Astrocyte (in vitro differentiated cells and primary cell): ENCODE measurements at regions not wholly inside any gene's neighbourhood (a gene's known extent, or its start where the extent isn't known, plus 50 kb on each side); places are given as distances from the start of the nearest gene placed in this dataset.

Experiments
- EZH2 ChIP-seq: IDR thresholded peaks from 2 replicates; pipeline ENCODE4 v1.6.1; 2012; ENCODE audit warnings: mild to moderate bottlenecking, low read length, inconsistent platforms; ENCODE audit not compliant: insufficient read depth
- TF ChIP-seq, protein P1 (sequence below): IDR thresholded peaks from 2 replicates; pipeline ENCODE4 v1.5.1; 2011; ENCODE audit warnings: low read depth, mild to moderate bottlenecking, inconsistent platforms, low read length, moderate library complexity; ENCODE audit not compliant: insufficient read depth

DNA sequence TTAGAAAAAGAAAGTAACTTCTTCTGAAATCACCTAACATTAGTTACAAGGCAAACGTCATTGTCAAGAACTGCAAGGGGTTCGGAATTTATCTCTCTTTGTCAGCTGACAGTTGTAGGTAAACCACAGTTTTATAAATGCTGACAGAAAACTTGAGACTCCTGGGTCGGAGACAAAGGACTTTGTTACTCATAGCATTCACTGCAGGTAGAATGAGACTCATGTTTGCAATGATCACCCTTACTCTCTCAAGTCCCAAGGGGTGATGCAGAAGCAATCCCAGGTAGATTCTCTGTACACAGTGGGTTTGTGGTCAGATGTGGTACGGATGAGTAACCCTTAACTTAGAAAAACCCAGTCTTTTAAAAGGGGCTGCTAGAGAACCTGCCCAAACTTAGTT is 757.8 kb downstream of the TRIB2 start:
- TF ChIP-seq, protein P1, sequence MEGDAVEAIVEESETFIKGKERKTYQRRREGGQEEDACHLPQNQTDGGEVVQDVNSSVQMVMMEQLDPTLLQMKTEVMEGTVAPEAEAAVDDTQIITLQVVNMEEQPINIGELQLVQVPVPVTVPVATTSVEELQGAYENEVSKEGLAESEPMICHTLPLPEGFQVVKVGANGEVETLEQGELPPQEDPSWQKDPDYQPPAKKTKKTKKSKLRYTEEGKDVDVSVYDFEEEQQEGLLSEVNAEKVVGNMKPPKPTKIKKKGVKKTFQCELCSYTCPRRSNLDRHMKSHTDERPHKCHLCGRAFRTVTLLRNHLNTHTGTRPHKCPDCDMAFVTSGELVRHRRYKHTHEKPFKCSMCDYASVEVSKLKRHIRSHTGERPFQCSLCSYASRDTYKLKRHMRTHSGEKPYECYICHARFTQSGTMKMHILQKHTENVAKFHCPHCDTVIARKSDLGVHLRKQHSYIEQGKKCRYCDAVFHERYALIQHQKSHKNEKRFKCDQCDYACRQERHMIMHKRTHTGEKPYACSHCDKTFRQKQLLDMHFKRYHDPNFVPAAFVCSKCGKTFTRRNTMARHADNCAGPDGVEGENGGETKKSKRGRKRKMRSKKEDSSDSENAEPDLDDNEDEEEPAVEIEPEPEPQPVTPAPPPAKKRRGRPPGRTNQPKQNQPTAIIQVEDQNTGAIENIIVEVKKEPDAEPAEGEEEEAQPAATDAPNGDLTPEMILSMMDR: no peak
- no peak for TF ChIP-seq EZH2
